Uterus (tissue), 2 donors: ENCODE measurements at regions not wholly inside any gene's neighbourhood (a gene's known extent, or its start where the extent isn't known, plus 50 kb on each side); places are given as distances from the start of the nearest gene placed in this dataset.

Experiments
- CTCF ChIP-seq, 4 experiments: fragments of 200-600 bp in 2 of 4; fragments of 450-650 bp in 2 of 4; sonication (generic) in 2 of 4; IDR thresholded peaks; one replicate each; pipeline ENCODE4 v1.5.1; 2016 to 2019; ENCODE audit warnings: antibody characterized with exemption in 4 of 4, mild to moderate bottlenecking in 2 of 4, moderate library complexity in 1 of 4
- POLR2A ChIP-seq, 2 donors: fragments of 450-650 bp; IDR thresholded peaks; one replicate each; pipeline ENCODE4 v1.6.1; 2016; ENCODE audit warnings: antibody characterized with exemption in 2 of 2, mild to moderate bottlenecking in 1 of 2, moderate library complexity in 1 of 2

GRCh38 chr20:51119914-51120313 is 97.0 kb upstream of the KCNG1 start:
- TF ChIP-seq CTCF (IDR thresholded peaks at IDR 0.05) (no peak), POLR2A (IDR thresholded peaks at IDR 0.05) (no peak)
